Spinal cord (tissue), 9 donors: ENCODE measurements at regions not wholly inside any gene's neighbourhood (a gene's known extent, or its start where the extent isn't known, plus 50 kb on each side); places are given as distances from the start of the nearest gene placed in this dataset.

ENCODE experiments used
- DNase-seq, 6 donors: peaks; one replicate each; pipeline versions ENCODE4 v3.0.0 to v3.0.0-alpha.2; 2013 to 2015; ENCODE audit warnings: low spot score in 6 of 6, low read depth in 4 of 6
- H3K27ac ChIP-seq: one replicate; pipeline ENCODE4 v1.5.1; 2013; ENCODE audit warnings: low read depth, low read length, control low read depth
- H3K27me3 ChIP-seq: one replicate; pipeline ENCODE4 v1.6.1; 2013; ENCODE audit warnings: low read length; ENCODE audit not compliant: control insufficient read depth, insufficient read depth
- H3K36me3 ChIP-seq: one replicate; pipeline ENCODE4 v1.6.1; 2013; ENCODE audit warnings: low read length; ENCODE audit not compliant: control insufficient read depth, insufficient read depth
- H3K4me1 ChIP-seq: one replicate; pipeline ENCODE4 v1.6.1; 2013; ENCODE audit warnings: low read length; ENCODE audit not compliant: control insufficient read depth, insufficient read depth
- H3K4me3 ChIP-seq: one replicate; pipeline ENCODE4 v1.5.1; 2013; ENCODE audit warnings: low read depth, low read length, control low read depth
- H3K9me3 ChIP-seq: one replicate; pipeline ENCODE4 v1.6.1; 2013; ENCODE audit warnings: low read length; ENCODE audit not compliant: control insufficient read depth, insufficient read depth
- WGBS: methylation state at CpG from one replicate; pipeline ENCODE4 v1.1.5; 2013; ENCODE audit warnings: missing lambda C conversion rate; ENCODE audit not compliant: insufficient coverage; 5-methylcytosine and 5-hydroxymethylcytosine counted together
- donor health status: healthy.

DNA sequence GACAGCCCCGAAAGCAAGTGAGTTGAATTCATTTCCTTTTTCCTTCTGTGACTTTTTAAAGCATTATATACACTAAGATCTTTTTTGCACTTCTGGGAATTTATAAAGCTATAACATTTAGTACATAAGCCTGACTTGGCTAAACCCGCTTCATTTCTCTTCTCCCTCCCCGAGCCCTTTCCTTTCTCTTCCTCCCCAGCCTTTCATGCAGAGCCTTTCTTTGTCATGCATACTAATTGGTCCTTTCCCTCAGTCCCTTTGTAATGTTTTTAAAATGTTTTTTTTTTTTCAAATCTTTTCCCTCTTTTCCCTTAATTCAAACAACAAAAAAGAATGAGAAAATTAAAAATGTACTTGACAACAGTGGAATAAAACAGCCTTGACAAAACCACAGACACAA lies 246.4 kb downstream of the PSAT1 start:
- Histone ChIP-seq H3K36me3 (no peaks in the 10 kb centered on the region), H3K4me3 (no peak overlapping the region), H3K27ac (no peak overlapping the region), H3K9me3 (no peaks in the 10 kb centered on the region), H3K27me3 (peaks cover 4% of the 10 kb centered on the region), H3K4me1 (peaks cover 18% of the 10 kb centered on the region)
- WGBS = 80% methylated on average over 1 of the region's 3 CpGs
- peak in 2 of 6 donors; percentile 11 to 47 for DNase-seq

DNA sequence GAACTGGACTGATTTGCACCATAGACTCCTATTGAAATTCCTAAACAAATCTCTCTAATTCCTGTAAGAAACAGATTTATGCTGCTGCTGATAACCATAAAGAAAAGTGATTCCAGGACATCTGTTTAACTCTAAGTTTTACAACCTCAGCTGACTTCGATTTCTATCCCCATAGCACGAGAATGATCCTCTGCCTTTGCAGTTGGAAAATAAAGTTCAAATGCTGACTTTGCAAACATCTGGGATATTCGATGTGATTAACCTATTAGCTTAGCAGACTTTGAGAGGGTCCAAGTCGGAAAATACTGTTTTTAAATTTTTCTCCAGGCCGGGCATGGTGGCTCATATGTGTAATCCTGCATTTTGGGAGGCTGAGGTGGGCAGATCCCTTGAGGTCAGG lies 247.3 kb downstream of the PSAT1 start:
- 100% methylated on average over 1 of the region's 5 CpGs for WGBS
- no peak for DNase-seq
- H3K27ac ChIP-seq = no peak overlapping the region

DNA sequence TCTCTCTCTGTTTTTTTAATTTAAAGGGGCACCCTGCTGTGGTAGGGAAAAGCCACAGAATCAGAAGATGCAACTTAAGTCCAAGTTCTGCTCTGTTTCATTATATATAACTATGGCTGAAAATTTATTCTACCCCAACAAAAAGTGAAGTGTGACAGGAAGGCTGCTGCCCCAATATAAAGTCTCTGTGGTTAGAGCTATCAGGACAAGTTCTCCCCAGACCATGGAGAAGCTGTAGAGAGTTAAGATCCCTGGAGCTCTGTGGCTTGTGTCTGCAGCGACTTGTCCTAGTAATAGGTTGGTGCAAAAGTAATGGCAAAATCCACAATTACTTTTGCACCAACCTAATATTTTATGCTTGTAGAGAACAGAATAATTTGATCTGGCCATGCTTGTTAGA lies 250.9 kb downstream of the PSAT1 start:
- DNase-seq = no peak
- no peak overlapping the region for H3K27ac ChIP-seq
- no peak overlapping the region for H3K4me3 ChIP-seq

More for the DNA sequence above, 247.3 kb downstream of the PSAT1 start:
- Histone ChIP-seq H3K4me1 (peaks cover 18% of the 10 kb centered on the region), H3K4me3 (no peak overlapping the region), H3K9me3 (no peaks in the 10 kb centered on the region), H3K36me3 (no peaks in the 10 kb centered on the region), H3K27me3 (peaks cover 2% of the 10 kb centered on the region)

DNA sequence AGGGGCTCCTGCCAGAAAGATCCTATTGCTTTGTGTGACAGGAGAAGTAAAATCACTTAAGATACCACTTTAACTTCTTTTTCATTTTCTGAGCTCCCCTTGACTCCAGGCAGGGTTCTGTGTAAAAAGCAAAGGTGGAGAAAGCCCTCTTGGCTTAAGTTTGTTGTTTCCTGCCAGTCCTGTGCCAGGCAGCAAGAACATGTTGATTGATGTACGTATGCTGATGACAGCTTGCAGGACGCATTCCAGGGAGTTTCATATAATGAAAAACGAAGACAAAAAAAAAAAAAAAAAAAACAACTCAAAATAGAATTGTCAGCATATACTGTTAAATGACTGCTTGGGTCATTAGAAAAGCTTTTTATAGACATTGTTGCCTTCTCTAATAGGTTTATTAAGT lies 251.7 kb downstream of the PSAT1 start:
- Histone ChIP-seq H3K4me1 (peaks cover 3% of the 10 kb centered on the region), H3K27ac (no peak overlapping the region), H3K36me3 (no peaks in the 10 kb centered on the region), H3K9me3 (no peaks in the 10 kb centered on the region), H3K4me3 (no peak overlapping the region), H3K27me3 (peaks cover 2% of the 10 kb centered on the region)
- peak in 1 of 6 donors; percentile 47 for DNase-seq
- no CpG with 5 or more reads among the region's 3 CpGs for WGBS

More for the DNA sequence above, 250.9 kb downstream of the PSAT1 start:
- H3K27me3 ChIP-seq = peaks cover 2% of the 10 kb centered on the region
- H3K4me1 ChIP-seq = peaks cover 5% of the 10 kb centered on the region
- H3K9me3 ChIP-seq = no peaks in the 10 kb centered on the region
- WGBS = no CpG with 5 or more reads among the region's 1 CpG
- no peaks in the 10 kb centered on the region for H3K36me3 ChIP-seq

DNA sequence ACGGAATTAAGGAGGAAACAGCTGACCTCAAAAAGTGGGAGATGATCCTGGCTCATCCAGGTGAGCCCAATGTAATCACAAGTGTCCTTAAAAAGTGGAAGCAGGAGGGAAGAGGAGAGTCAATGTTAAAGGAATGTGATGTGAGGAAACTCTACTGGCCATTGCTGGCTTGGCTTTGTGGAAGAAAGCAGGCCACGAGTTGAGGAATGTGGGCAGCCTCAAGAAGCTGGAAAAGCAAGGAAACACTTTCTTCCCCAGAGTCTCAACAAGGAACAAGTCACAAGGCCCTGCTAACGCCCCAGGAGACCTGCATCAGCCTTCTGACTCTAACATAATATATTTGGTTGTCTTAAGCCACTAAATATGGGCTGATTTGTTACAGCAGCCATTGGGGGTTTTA lies 252.8 kb downstream of the PSAT1 start:
- no peaks in the 10 kb centered on the region for H3K9me3 ChIP-seq
- DNase-seq = no peak
- H3K27me3 ChIP-seq = peaks cover 2% of the 10 kb centered on the region
- WGBS = 100% methylated on average over 1 of the region's 3 CpGs
- no peak overlapping the region for H3K27ac ChIP-seq
- H3K36me3 ChIP-seq = no peaks in the 10 kb centered on the region
- H3K4me1 ChIP-seq = no peaks in the 10 kb centered on the region
- no peak overlapping the region for H3K4me3 ChIP-seq

DNA sequence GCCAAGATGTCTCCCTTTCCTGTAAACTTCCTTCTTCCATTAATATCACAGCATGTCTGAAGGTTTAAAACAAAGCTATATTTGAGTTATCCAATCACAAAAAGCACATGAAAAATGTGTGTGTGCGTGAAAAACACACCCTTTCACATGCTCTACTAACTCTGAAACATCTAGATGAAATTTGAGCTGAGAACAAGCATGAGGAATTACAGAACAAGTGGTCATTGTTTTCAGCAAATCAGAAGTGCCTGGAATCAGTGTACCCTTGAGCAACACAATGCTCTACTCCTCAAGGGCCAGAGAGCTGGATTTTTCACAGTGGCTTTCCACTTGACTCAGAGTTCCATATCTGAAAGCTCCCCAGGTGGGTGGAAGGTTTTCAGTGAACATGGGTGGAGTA lies 255.9 kb downstream of the PSAT1 start:
- DNase-seq = no peak
- Histone ChIP-seq H3K4me3 (no peak overlapping the region), H3K36me3 (no peaks in the 10 kb centered on the region), H3K27ac (peak overlapping the region; percentile 43), H3K4me1 (no peaks in the 10 kb centered on the region), H3K9me3 (no peaks in the 10 kb centered on the region), H3K27me3 (no peaks in the 10 kb centered on the region)
- WGBS = no CpG with 5 or more reads among the region's 1 CpG

DNA sequence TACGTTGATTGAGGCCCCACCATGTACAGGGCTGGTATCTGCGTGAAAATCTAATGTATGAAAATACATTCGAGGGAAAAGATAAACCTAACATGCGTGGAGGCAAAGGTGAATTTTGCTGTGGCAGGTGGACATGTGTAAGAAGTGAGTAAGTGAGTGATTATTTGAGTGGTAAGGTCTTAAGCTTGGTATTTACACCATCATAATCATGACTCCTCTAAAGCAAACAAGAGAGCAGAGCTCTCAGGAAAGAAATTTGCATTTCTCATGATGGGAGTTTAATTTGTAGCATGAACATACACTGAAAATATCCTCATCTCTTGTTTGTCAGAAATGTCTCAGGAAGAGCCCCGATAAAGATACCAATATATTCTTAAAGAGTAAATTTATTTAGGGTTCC lies 260.6 kb downstream of the PSAT1 start:
- Histone ChIP-seq H3K4me1 (no peaks in the 10 kb centered on the region), H3K36me3 (no peaks in the 10 kb centered on the region), H3K4me3 (no peak overlapping the region), H3K9me3 (no peaks in the 10 kb centered on the region), H3K27ac (no peak overlapping the region), H3K27me3 (no peaks in the 10 kb centered on the region)
- no peak for DNase-seq
- 100% methylated on average over 3 of the region's 5 CpGs for WGBS

DNA sequence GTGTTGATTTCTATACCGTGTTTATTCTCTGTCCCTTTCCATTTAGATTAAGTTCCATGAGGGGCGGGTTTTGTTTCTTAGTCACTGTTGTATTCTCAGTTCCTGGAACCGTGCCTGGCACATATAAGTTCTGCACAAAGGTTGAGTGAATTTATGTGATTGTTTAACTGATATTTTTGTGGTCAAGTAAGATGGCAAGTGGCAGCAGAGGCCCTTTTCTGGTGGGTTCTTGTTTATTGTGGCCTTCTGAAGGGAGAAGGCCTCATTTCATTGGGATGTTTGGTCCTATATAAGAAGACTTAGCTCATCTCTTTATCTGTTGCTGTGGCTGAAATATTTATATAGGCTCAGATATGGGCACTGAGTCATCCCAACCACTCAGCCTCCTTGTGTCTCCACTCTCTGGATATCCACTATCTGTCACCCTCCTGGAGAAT lies 262.5 kb downstream of the PSAT1 start:
- Histone ChIP-seq H3K27ac (no peak overlapping the region), H3K9me3 (no peaks in the 10 kb centered on the region), H3K27me3 (no peaks in the 10 kb centered on the region), H3K4me3 (no peak overlapping the region), H3K4me1 (no peaks in the 10 kb centered on the region), H3K36me3 (no peaks in the 10 kb centered on the region)
- DNase-seq = no peak
- 80% methylated on average over 1 of the region's 3 CpGs for WGBS

DNA sequence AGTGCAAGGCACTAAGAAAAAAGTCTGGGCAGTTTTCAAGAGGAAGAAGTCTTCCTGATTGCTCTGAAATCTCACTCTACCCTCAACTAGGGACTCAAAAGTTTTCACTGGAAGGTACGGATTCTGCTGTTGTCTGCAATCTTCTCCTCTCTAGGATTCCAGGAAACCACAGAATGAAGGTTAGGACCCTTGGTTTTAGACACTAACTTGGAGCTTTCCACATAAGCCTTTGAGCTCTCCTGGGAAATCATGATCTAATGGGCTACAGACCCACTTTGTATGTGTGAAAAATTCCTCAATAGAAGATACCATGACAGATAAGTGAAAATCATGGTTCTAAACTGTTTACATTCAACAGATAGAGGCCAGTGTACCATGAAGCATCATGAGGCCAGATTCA lies 265.1 kb downstream of the PSAT1 start:
- no peak for DNase-seq
- WGBS = 100% methylated on average over 1 of the region's 1 CpG
- H3K27ac ChIP-seq = no peak overlapping the region
- H3K9me3 ChIP-seq = no peaks in the 10 kb centered on the region
- H3K27me3 ChIP-seq = no peaks in the 10 kb centered on the region
- H3K4me1 ChIP-seq = no peaks in the 10 kb centered on the region
- H3K4me3 ChIP-seq = no peak overlapping the region
- H3K36me3 ChIP-seq = no peaks in the 10 kb centered on the region

DNA sequence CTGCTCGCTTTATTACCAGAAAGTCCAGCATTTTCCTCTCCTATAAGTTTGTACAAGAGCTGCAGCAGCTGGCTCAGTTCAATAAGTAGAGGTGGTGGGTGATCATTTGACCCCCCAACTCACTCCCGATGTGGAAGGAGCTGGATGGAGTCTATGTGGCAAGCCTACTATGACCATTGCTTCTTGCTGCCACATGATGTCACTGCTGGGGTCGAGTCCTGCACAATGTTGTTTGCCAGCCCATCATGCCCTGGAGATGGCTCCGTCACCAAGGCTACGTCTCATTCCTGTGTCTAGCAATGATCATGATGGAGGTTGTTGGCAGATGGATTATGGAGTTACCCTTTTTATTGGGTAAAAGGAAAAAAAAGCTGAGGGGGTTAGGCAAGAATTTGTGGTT lies 266.3 kb downstream of the PSAT1 start:
- WGBS = 70% methylated on average over 2 of the region's 5 CpGs
- Histone ChIP-seq H3K9me3 (no peaks in the 10 kb centered on the region), H3K4me1 (no peaks in the 10 kb centered on the region), H3K27ac (no peak overlapping the region), H3K4me3 (no peak overlapping the region), H3K36me3 (no peaks in the 10 kb centered on the region), H3K27me3 (no peaks in the 10 kb centered on the region)
- DNase-seq = no peak
